HL-60 (cell line): ENCODE measurements at regions not wholly inside any gene's neighbourhood (a gene's known extent, or its start where the extent isn't known, plus 50 kb on each side); places are given as distances from the start of the nearest gene placed in this dataset.

Source experiments
- DNase-seq, 2 experiments: peaks; one replicate each; pipeline ENCODE4 v3.0.0-alpha.2; 2010 to 2020; ENCODE audit warnings: low read depth in 1 of 2, low spot score in 1 of 2
- H3K27ac ChIP-seq: fragments of 250-450 bp; sonication (Bioruptor Pico); replicated peaks from 2 replicates; pipeline ENCODE4 v1.5.1; 2020; ENCODE audit warnings: mild to moderate bottlenecking, moderate library complexity
- H3K27me3 ChIP-seq: fragments of 250-450 bp; sonication (Bioruptor Pico); 2 replicates; pipeline ENCODE4 v1.5.1; 2021; ENCODE audit warnings: mild to moderate bottlenecking, moderate library complexity; ENCODE audit not compliant: insufficient read depth, poor library complexity, severe bottlenecking
- H3K4me3 ChIP-seq: replicated peaks from 2 replicates; pipeline ENCODE4 v1.5.1; 2011; ENCODE audit warnings: mild to moderate bottlenecking, control low read depth, low read length; ENCODE audit not compliant: insufficient read depth
- GABPA ChIP-seq: IDR thresholded peaks from 2 replicates; pipeline ENCODE4 v1.6.1; 2012; ENCODE audit warnings: low read depth
- POLR2AphosphoS5 ChIP-seq: IDR thresholded peaks from 2 replicates; pipeline ENCODE4 v1.6.1; 2012; ENCODE audit warnings: low read depth
- REST ChIP-seq: IDR thresholded peaks from 2 replicates; pipeline ENCODE4 v1.6.1; 2012; ENCODE audit warnings: low read depth; ENCODE audit not compliant: insufficient replicate concordance
- SPI1 ChIP-seq: IDR thresholded peaks from 2 replicates; pipeline ENCODE4 v1.6.1; 2012; ENCODE audit warnings: low read depth, mild to moderate bottlenecking, borderline replicate concordance
- TF ChIP-seq, protein P1 (sequence below): IDR thresholded peaks from one replicate; pipeline ENCODE4 v1.5.1; 2011; ENCODE audit warnings: low read length, control low read depth, inconsistent platforms; ENCODE audit not compliant: insufficient read depth

GRCh38 chr10:25805986-25806385 is 128.0 kb upstream of the MYO3A start:
- Histone ChIP-seq H3K4me3 (no peak overlapping the region), H3K27me3 (no peaks in the 10 kb centered on the region), H3K27ac (no peak overlapping the region)
- DNase-seq = no peak
- TF ChIP-seq, protein P1, sequence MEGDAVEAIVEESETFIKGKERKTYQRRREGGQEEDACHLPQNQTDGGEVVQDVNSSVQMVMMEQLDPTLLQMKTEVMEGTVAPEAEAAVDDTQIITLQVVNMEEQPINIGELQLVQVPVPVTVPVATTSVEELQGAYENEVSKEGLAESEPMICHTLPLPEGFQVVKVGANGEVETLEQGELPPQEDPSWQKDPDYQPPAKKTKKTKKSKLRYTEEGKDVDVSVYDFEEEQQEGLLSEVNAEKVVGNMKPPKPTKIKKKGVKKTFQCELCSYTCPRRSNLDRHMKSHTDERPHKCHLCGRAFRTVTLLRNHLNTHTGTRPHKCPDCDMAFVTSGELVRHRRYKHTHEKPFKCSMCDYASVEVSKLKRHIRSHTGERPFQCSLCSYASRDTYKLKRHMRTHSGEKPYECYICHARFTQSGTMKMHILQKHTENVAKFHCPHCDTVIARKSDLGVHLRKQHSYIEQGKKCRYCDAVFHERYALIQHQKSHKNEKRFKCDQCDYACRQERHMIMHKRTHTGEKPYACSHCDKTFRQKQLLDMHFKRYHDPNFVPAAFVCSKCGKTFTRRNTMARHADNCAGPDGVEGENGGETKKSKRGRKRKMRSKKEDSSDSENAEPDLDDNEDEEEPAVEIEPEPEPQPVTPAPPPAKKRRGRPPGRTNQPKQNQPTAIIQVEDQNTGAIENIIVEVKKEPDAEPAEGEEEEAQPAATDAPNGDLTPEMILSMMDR = no peak
- TF ChIP-seq GABPA = no peak
- no peak for TF ChIP-seq REST
- TF ChIP-seq POLR2AphosphoS5 = no peak
- TF ChIP-seq SPI1 = no peak

DNA sequence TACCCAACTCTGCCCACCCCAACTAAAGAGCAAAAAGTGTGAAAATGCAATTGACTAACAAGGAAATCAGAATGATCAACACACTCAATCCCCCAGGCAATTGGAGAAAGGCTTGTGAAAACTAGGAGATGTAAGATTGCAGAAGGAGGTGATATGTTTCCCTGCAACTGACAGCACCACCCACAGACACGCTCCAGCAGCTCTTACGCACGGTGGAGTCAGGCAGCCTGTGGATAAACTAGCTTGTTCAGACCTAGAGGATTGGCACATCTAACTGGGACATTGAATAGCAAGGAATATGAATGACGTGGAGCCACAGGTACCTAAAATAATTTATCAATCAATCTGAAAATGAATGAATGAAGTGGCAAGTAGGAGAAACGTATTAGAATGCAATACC is 125.7 kb upstream of the MYO3A start:
- Histone ChIP-seq H3K4me3 (no peak overlapping the region), H3K27me3 (no peaks in the 10 kb centered on the region), H3K27ac (no peak overlapping the region)
- no peak for DNase-seq
- TF ChIP-seq SPI1 = no peak
- no peak for TF ChIP-seq POLR2AphosphoS5
- TF ChIP-seq, protein P1 = no peak
- no peak for TF ChIP-seq GABPA

DNA sequence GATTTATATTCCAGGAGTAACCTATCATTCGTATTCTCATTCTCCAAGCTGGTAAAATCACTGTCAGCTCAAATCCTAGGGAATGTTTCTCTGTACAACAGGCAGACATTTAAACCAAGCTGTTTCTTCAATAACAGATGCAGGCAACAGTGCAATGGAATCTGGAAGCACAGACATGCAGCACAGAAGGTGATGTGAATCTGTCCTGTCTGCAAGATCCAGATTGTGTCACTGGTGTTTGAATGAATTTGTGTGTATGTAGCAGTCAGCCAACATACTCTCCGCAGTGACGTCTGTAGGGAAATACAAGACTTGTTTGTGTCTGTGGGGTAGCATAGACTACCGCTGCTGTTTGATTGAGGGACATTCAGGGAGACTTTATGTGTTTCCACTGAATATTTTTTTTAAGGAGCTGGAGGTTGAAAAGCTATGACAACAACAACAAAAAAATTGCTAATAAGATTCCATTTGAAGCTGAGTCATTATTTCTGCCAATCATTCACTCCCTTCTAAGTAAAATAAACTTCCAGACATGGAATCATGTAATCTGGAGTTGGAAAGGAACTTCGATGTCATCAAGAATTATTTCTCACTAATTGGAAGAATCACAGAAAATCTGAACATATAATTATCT is 122.9 kb upstream of the MYO3A start:
- Histone ChIP-seq H3K27ac (no peak overlapping the region), H3K27me3 (no peaks in the 10 kb centered on the region), H3K4me3 (no peak overlapping the region)
- TF ChIP-seq REST (no peak), POLR2AphosphoS5 (no peak)
- no peak for DNase-seq

DNA sequence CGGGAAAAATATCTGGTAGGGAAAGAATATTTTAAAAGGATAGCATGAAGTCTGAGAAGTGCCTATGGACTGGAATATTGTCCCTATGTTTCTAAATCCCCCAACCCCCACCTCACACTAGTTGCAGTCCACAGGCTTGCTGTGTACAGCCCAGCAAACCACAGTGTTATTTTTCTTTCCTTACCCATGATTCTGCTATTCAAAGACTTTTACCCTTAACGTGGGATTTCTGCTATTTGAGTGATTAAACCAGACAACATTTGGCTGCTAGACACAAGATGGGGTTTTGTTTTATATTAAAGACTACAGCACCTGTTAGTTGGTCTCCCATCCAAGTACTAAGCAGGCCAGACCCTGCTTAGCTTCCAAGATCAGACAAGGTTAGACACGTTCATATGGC is 120.5 kb upstream of the MYO3A start:
- Histone ChIP-seq H3K27ac (no peak overlapping the region), H3K4me3 (no peak overlapping the region), H3K27me3 (no peaks in the 10 kb centered on the region)
- TF ChIP-seq REST = no peak
- TF ChIP-seq SPI1 = no peak
- DNase-seq = no peak
